ENCODE measurements at regions not wholly inside any gene's neighbourhood (a gene's known extent, or its start where the extent isn't known, plus 50 kb on each side); places are given as distances from the start of the nearest gene placed in this dataset.

GRCh38 chr2:217638533-217638932, 364.3 kb downstream of the TNS1 start:
- no peaks in the 10 kb centered on the region for H3K36me3 ChIP-seq (ENCODE audit: control insufficient read depth in 5 of 5, insufficient read depth in 5 of 5, low read length in 5 of 5)
- no peak overlapping the region for H3K27ac ChIP-seq (ENCODE audit: low read depth, low read length)
- H3K9ac ChIP-seq (ENCODE audit: low read length in 5 of 5) = no peak overlapping the region
- H3K27me3 ChIP-seq (ENCODE audit: control insufficient read depth in 5 of 5, insufficient read depth in 4 of 5, low read length in 5 of 5) = no peaks in the 10 kb centered on the region
- no peak overlapping the region for H3K4me3 ChIP-seq (ENCODE audit: low read depth in 1 of 5, low read length in 5 of 5)
- H3K9me3 ChIP-seq (ENCODE audit: control insufficient read depth in 5 of 5, low read length in 5 of 5) = no peaks in the 10 kb centered on the region
- H3K4me1 ChIP-seq (ENCODE audit: control insufficient read depth in 5 of 5, insufficient read depth in 5 of 5, low read length in 5 of 5) = peaks cover 3 to 22% (median 7%) of the 10 kb centered on the region in 5 donors

GRCh38 chr2:217638031-217638430, 364.8 kb downstream of the TNS1 start:
- H3K27ac ChIP-seq (ENCODE audit: low read depth, low read length) = no peak overlapping the region
- H3K4me1 ChIP-seq (ENCODE audit: control insufficient read depth in 5 of 5, insufficient read depth in 5 of 5, low read length in 5 of 5) = peaks cover 3 to 25% (median 7%) of the 10 kb centered on the region in 5 donors
- H3K9ac ChIP-seq (ENCODE audit: low read length in 5 of 5) = no peak overlapping the region
- H3K27me3 ChIP-seq (ENCODE audit: control insufficient read depth in 5 of 5, insufficient read depth in 4 of 5, low read length in 5 of 5) = no peaks in the 10 kb centered on the region
- H3K9me3 ChIP-seq (ENCODE audit: control insufficient read depth in 5 of 5, low read length in 5 of 5) = no peaks in the 10 kb centered on the region
- no peak overlapping the region for H3K4me3 ChIP-seq (ENCODE audit: low read depth in 1 of 5, low read length in 5 of 5)
- no peaks in the 10 kb centered on the region for H3K36me3 ChIP-seq (ENCODE audit: control insufficient read depth in 5 of 5, insufficient read depth in 5 of 5, low read length in 5 of 5)

- Histone ChIP-seq H3K27me3 (ENCODE audit: control insufficient read depth in 5 of 5, insufficient read depth in 4 of 5, low read length in 5 of 5) (no peaks in the 10 kb centered on the region), H3K9ac (ENCODE audit: low read length in 5 of 5) (no peak overlapping the region), H3K27ac (ENCODE audit: low read depth, low read length) (no peak overlapping the region), H3K4me3 (ENCODE audit: low read depth in 1 of 5, low read length in 5 of 5) (no peak overlapping the region), H3K4me1 (ENCODE audit: control insufficient read depth in 5 of 5, insufficient read depth in 5 of 5, low read length in 5 of 5) (peaks cover 3 to 23% (median 7%) of the 10 kb centered on the region in 5 donors), H3K36me3 (ENCODE audit: control insufficient read depth in 5 of 5, insufficient read depth in 5 of 5, low read length in 5 of 5) (no peaks in the 10 kb centered on the region), H3K9me3 (ENCODE audit: control insufficient read depth in 5 of 5, low read length in 5 of 5) (no peaks in the 10 kb centered on the region)
Measured at GRCh38 chr2:217636991-217637561, 365.7 kb downstream of the TNS1 start.

- Histone ChIP-seq H3K27ac (ENCODE audit: low read depth, low read length) (no peak overlapping the region), H3K4me3 (ENCODE audit: low read depth in 1 of 5, low read length in 5 of 5) (no peak overlapping the region), H3K36me3 (ENCODE audit: control insufficient read depth in 5 of 5, insufficient read depth in 5 of 5, low read length in 5 of 5) (no peaks in the 10 kb centered on the region), H3K9ac (ENCODE audit: low read length in 5 of 5) (no peak overlapping the region), H3K9me3 (ENCODE audit: control insufficient read depth in 5 of 5, low read length in 5 of 5) (no peaks in the 10 kb centered on the region), H3K27me3 (ENCODE audit: control insufficient read depth in 5 of 5, insufficient read depth in 4 of 5, low read length in 5 of 5) (no peaks in the 10 kb centered on the region), H3K4me1 (ENCODE audit: control insufficient read depth in 5 of 5, insufficient read depth in 5 of 5, low read length in 5 of 5) (peaks cover 0 to 19% (median 2%) of the 10 kb centered on the region in 5 donors)
Measured at GRCh38 chr2:217636578-217636977, 366.2 kb downstream of the TNS1 start.

- Histone ChIP-seq H3K9ac (ENCODE audit: low read length in 5 of 5) (no peak overlapping the region), H3K27me3 (ENCODE audit: control insufficient read depth in 5 of 5, insufficient read depth in 4 of 5, low read length in 5 of 5) (no peaks in the 10 kb centered on the region), H3K9me3 (ENCODE audit: control insufficient read depth in 5 of 5, low read length in 5 of 5) (no peaks in the 10 kb centered on the region), H3K36me3 (ENCODE audit: control insufficient read depth in 5 of 5, insufficient read depth in 5 of 5, low read length in 5 of 5) (no peaks in the 10 kb centered on the region), H3K4me3 (ENCODE audit: low read depth in 1 of 5, low read length in 5 of 5) (no peak overlapping the region), H3K27ac (ENCODE audit: low read depth, low read length) (no peak overlapping the region), H3K4me1 (ENCODE audit: control insufficient read depth in 5 of 5, insufficient read depth in 5 of 5, low read length in 5 of 5) (peaks cover 0 to 9% (median 3%) of the 10 kb centered on the region in 5 donors)
Measured at GRCh38 chr2:217634871-217635270, 367.9 kb downstream of the TNS1 start.

- H3K4me3 ChIP-seq (ENCODE audit: low read depth in 1 of 5, low read length in 5 of 5) = no peak overlapping the region
- no peak overlapping the region for H3K27ac ChIP-seq (ENCODE audit: low read depth, low read length)
- H3K27me3 ChIP-seq (ENCODE audit: control insufficient read depth in 5 of 5, insufficient read depth in 4 of 5, low read length in 5 of 5) = no peaks in the 10 kb centered on the region
- H3K4me1 ChIP-seq (ENCODE audit: control insufficient read depth in 5 of 5, insufficient read depth in 5 of 5, low read length in 5 of 5) = peaks cover 2 to 17% (median 11%) of the 10 kb centered on the region in 5 donors
- H3K9ac ChIP-seq (ENCODE audit: low read length in 5 of 5) = no peak overlapping the region
- H3K36me3 ChIP-seq (ENCODE audit: control insufficient read depth in 5 of 5, insufficient read depth in 5 of 5, low read length in 5 of 5) = no peaks in the 10 kb centered on the region
- no peaks in the 10 kb centered on the region for H3K9me3 ChIP-seq (ENCODE audit: control insufficient read depth in 5 of 5, low read length in 5 of 5)
Measured at GRCh38 chr2:217632043-217632442, 370.8 kb downstream of the TNS1 start.

- Histone ChIP-seq H3K4me1 (ENCODE audit: control insufficient read depth in 5 of 5, insufficient read depth in 5 of 5, low read length in 5 of 5) (peaks cover 2 to 17% (median 11%) of the 10 kb centered on the region in 5 donors), H3K9ac (ENCODE audit: low read length in 5 of 5) (no peak overlapping the region), H3K36me3 (ENCODE audit: control insufficient read depth in 5 of 5, insufficient read depth in 5 of 5, low read length in 5 of 5) (no peaks in the 10 kb centered on the region), H3K27me3 (ENCODE audit: control insufficient read depth in 5 of 5, insufficient read depth in 4 of 5, low read length in 5 of 5) (no peaks in the 10 kb centered on the region), H3K27ac (ENCODE audit: low read depth, low read length) (no peak overlapping the region), H3K9me3 (ENCODE audit: control insufficient read depth in 5 of 5, low read length in 5 of 5) (no peaks in the 10 kb centered on the region), H3K4me3 (ENCODE audit: low read depth in 1 of 5, low read length in 5 of 5) (no peak overlapping the region)
Measured at GRCh38 chr2:217631115-217631514, 371.7 kb downstream of the TNS1 start.

- Histone ChIP-seq H3K4me1 (ENCODE audit: control insufficient read depth in 5 of 5, insufficient read depth in 5 of 5, low read length in 5 of 5) (peaks cover 2 to 26% (median 11%) of the 10 kb centered on the region in 5 donors), H3K9ac (ENCODE audit: low read length in 5 of 5) (no peak overlapping the region), H3K36me3 (ENCODE audit: control insufficient read depth in 5 of 5, insufficient read depth in 5 of 5, low read length in 5 of 5) (no peaks in the 10 kb centered on the region), H3K27ac (ENCODE audit: low read depth, low read length) (no peak overlapping the region), H3K27me3 (ENCODE audit: control insufficient read depth in 5 of 5, insufficient read depth in 4 of 5, low read length in 5 of 5) (no peaks in the 10 kb centered on the region), H3K4me3 (ENCODE audit: low read depth in 1 of 5, low read length in 5 of 5) (no peak overlapping the region), H3K9me3 (ENCODE audit: control insufficient read depth in 5 of 5, low read length in 5 of 5) (no peaks in the 10 kb centered on the region)
Measured at GRCh38 chr2:217629347-217629746, 373.4 kb downstream of the TNS1 start.

GRCh38 chr2:217628061-217628460, 374.7 kb downstream of the TNS1 start:
- Histone ChIP-seq H3K36me3 (ENCODE audit: control insufficient read depth in 5 of 5, insufficient read depth in 5 of 5, low read length in 5 of 5) (no peaks in the 10 kb centered on the region), H3K9ac (ENCODE audit: low read length in 5 of 5) (no peak overlapping the region), H3K4me3 (ENCODE audit: low read depth in 1 of 5, low read length in 5 of 5) (no peak overlapping the region), H3K27me3 (ENCODE audit: control insufficient read depth in 5 of 5, insufficient read depth in 4 of 5, low read length in 5 of 5) (no peaks in the 10 kb centered on the region), H3K4me1 (ENCODE audit: control insufficient read depth in 5 of 5, insufficient read depth in 5 of 5, low read length in 5 of 5) (peaks cover 2 to 26% (median 11%) of the 10 kb centered on the region in 5 donors), H3K9me3 (ENCODE audit: control insufficient read depth in 5 of 5, low read length in 5 of 5) (no peaks in the 10 kb centered on the region), H3K27ac (ENCODE audit: low read depth, low read length) (no peak overlapping the region)

GRCh38 chr2:217626926-217627325, 375.9 kb downstream of the TNS1 start:
- Histone ChIP-seq H3K4me3 (ENCODE audit: low read depth in 1 of 5, low read length in 5 of 5) (no peak overlapping the region), H3K36me3 (ENCODE audit: control insufficient read depth in 5 of 5, insufficient read depth in 5 of 5, low read length in 5 of 5) (no peaks in the 10 kb centered on the region), H3K4me1 (ENCODE audit: control insufficient read depth in 5 of 5, insufficient read depth in 5 of 5, low read length in 5 of 5) (peaks cover 2 to 21% (median 18%) of the 10 kb centered on the region in 5 donors), H3K9ac (ENCODE audit: low read length in 5 of 5) (no peak overlapping the region), H3K27me3 (ENCODE audit: control insufficient read depth in 5 of 5, insufficient read depth in 4 of 5, low read length in 5 of 5) (no peaks in the 10 kb centered on the region), H3K27ac (ENCODE audit: low read depth, low read length) (no peak overlapping the region), H3K9me3 (ENCODE audit: control insufficient read depth in 5 of 5, low read length in 5 of 5) (no peaks in the 10 kb centered on the region)
